ENCODE measurements at regions not wholly inside any gene's neighbourhood (a gene's known extent, or its start where the extent isn't known, plus 50 kb on each side); places are given as distances from the start of the nearest gene placed in this dataset.
A peak's percentile ranks its signal among the peaks of the same experiment; 100 is the strongest.

DNA sequence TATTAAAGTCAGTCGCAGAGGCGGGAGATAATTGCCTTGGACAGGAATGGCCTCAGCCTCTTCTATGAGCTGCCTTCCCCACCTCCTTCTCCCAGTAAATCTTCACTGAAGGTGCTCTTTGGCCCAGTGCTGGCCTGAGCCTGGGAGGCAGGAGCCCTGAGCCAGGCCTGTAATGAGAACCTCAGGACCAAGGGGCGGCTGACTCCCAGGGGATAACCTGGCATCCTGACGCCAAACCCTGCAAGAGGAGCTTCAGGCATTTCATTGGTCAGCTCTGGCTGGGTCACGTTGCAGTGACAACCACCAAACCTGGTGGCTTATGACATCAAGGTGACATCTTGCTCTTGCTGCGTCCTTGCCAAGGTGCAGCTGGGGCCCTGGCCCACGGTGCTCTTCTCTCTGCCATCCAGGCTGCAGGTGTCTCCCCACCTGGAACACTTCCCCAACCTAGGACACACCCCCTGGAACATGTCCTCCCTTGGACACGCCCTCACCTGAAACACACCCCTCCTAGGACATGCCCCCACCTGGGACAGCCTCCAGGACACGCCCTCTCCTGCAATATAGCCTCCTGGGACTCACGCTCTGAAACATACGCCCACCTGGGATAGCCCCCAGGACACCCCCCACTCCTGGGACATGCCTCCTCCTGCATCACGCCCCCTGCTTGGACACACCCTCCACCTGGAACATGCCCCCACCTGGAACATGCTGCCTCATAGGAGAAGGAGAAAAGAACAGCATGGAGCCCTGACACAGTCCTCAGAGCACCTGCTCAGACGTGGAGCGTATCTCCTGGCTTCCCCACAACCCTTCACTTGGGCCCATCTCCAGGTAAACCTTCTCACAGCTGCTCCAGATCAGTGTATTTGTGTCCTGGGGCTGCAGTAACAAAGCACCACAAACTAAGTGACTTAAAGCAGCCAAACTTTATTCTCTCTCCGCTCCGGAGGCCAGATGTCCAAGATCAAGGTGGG is 333.6 kb downstream of the NPHP4 start:
- no peaks in the 10 kb centered on the region for H3K4me1 ChIP-seq (replicated peaks)
- H3K4me3 ChIP-seq = no peak overlapping the region
- H3K36me3 ChIP-seq = no peaks in the 10 kb centered on the region
- no peaks in the 10 kb centered on the region for H3K9me3 ChIP-seq (replicated peaks)
- no peak for DNase-seq (ENCODE audit: low read depth in 1 of 2, low spot score in 2 of 2)
- H3K27ac ChIP-seq = no peak overlapping the region
- H3K27me3 ChIP-seq (replicated peaks) = no peaks in the 10 kb centered on the region

DNA sequence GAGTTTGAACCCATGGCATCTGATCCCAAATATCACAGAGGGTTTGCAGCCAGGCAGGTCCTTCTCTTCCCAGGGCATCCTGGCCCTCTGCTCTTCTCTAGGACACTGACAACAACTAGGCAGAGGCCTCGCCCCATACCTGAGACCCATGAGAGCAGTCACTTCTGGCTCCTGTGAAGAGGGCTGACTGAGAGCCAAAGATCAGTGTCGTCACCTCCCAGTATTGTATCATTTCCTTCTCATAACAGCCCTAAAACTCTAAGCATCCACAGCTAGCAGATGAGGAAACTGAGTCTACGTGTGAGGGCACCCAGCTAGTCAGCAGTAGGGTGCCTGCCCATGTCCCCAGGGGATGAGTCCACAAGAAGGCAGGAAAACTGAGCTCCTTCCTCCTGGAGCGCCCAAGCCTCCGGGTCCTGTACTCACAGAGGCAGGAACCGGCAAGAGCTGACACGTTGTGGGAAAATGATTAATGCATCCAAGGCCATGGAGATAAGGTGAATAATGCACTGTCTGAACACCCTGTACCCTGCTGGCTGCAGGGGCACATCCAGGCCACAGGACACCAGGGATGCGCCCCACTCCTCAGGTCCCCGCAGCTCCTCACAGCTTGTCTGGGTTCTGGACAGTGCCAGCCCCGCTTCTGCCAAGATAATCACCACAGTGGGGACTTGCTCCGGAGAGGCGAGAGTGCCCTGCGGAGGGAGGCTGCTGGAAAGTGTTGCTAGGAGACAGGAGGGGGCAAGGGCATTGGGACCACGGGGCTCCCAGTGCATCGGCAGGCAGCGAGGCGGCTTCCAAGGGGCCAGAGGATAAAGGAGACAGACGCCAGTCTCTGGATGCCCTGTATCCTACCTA is 340.0 kb downstream of the NPHP4 start:
- Histone ChIP-seq H3K27me3 (replicated peaks) (no peaks in the 10 kb centered on the region), H3K4me1 (replicated peaks) (no peaks in the 10 kb centered on the region), H3K9me3 (replicated peaks) (no peaks in the 10 kb centered on the region; the same call in 1 of the 2 replicates), H3K4me3 (no peak overlapping the region), H3K36me3 (no peaks in the 10 kb centered on the region), H3K27ac (no peak overlapping the region)
- peak in 1 of 2 experiments; percentile 19 for DNase-seq (ENCODE audit: low read depth in 1 of 2, low spot score in 2 of 2)

DNA sequence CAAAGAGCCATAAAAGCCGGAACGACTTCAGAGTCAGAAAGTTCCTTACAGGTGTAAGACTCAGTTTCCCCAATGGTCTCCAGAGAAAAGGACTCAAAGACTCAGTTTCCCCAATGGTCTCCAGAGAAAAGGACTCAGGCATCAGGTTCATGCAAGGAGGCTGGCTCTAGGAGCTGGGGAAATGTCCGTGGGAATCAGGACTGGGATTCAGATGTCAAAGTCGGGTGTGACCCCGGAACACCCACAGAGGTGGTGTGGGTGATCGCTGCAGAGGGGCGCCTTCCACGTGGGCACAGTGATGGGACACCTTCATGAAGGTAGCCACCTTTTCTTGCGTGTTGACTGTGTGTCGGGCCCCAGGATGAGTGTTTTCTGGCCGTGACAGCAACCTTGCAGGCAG is 340.8 kb downstream of the NPHP4 start:
- no peaks in the 10 kb centered on the region for H3K27me3 ChIP-seq (replicated peaks)
- H3K4me3 ChIP-seq = no peak overlapping the region
- no peaks in the 10 kb centered on the region for H3K36me3 ChIP-seq
- no peak overlapping the region for H3K27ac ChIP-seq
- no peaks in the 10 kb centered on the region; the same call in 1 of the 2 replicates for H3K9me3 ChIP-seq (replicated peaks)
- H3K4me1 ChIP-seq (replicated peaks) = no peaks in the 10 kb centered on the region
- peak in 1 of 2 experiments; percentile 11 for DNase-seq (ENCODE audit: low read depth in 1 of 2, low spot score in 2 of 2)

DNA sequence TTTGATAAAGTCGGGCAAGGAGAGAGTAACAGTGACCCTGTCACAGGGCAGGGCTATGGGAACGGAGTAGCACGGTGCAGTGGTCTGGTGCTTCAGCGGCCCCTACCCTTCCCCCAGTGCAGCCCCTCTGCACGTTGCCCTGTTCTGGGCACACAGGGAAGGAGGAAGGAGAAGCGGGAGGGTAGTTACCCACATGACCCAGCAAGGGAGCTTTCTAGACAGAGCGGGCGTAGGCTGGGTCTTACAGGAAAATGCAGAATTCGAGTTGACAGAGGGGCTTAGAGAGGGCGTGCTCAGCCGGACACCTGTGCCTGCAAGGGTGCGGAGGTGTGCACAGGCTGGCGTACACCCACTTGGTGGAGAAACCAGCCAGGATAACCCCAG is 341.2 kb downstream of the NPHP4 start:
- no peaks in the 10 kb centered on the region for H3K27me3 ChIP-seq (replicated peaks)
- no peak overlapping the region for H3K27ac ChIP-seq
- H3K4me3 ChIP-seq = no peak overlapping the region
- H3K4me1 ChIP-seq (replicated peaks) = no peaks in the 10 kb centered on the region
- H3K36me3 ChIP-seq = no peaks in the 10 kb centered on the region
- peak in 1 of 2 experiments; percentile 25 for DNase-seq (ENCODE audit: low read depth in 1 of 2, low spot score in 2 of 2)
- no peaks in the 10 kb centered on the region; the same call in 1 of the 2 replicates for H3K9me3 ChIP-seq (replicated peaks)

DNA sequence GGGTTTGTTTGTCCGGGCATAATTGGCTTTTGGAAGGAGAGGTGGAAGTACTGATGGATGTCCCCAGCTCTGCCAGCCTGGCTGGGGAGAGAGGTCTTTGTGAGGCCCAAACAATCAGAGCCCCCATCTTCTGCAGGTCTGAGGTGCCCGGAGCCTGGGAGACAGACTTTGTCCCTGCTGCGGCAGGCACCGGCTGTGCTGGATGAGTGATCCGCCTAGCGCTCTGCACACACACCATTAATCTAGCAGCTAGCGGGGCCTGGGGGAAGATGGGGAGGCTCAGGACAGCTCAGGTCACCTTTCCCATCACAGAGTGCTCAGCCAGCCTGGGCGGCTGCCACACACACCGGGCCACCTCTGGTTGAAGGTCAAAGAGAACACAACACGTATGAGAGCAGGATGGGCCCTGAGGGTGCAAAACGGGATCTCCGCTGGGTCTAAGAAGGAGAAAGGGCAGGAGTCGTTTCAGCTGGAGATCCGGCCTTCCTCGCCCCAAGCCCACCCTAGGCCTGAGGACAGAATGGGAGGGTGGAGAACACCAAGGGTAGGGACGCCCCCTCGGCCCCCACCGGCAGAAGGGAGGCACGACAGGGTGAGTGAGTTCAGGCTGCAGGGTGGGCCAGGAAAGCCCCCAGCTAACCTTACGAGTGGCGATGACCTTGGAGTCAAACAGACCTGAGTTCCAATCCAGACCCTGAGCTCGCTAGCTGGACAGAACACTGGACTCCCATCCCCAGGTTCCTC is 341.8 kb downstream of the NPHP4 start:
- peak in 1 of 2 experiments; percentile 30 for DNase-seq (ENCODE audit: low read depth in 1 of 2, low spot score in 2 of 2)
- no peak overlapping the region for H3K27ac ChIP-seq
- no peaks in the 10 kb centered on the region for H3K27me3 ChIP-seq (replicated peaks)
- no peaks in the 10 kb centered on the region for H3K4me1 ChIP-seq (replicated peaks)
- no peaks in the 10 kb centered on the region; the same call in 1 of the 2 replicates for H3K9me3 ChIP-seq (replicated peaks)
- no peak overlapping the region for H3K4me3 ChIP-seq
- H3K36me3 ChIP-seq = no peaks in the 10 kb centered on the region

DNA sequence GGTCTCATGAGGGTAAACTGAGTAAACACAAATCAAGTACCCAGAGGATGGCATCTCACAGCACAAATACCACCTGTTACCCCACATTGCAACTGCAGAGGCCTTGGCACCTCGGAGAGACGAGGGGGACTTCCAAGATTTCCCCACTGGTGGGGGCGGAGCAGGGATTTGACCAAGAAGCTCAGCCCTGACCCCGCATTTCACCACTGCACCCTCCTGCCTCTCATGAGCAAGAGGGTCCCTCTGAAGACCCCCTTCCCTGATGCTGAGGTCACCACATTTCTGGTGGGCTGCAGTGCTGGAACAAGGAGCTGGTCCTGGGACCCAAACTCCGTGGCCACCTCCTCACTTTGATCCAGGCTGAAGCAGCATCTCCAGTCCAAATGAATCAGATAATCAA is 342.4 kb downstream of the NPHP4 start:
- H3K9me3 ChIP-seq (replicated peaks) = no peaks in the 10 kb centered on the region; the same call in 1 of the 2 replicates
- H3K36me3 ChIP-seq = no peaks in the 10 kb centered on the region
- H3K27ac ChIP-seq = no peak overlapping the region
- H3K4me3 ChIP-seq = no peak overlapping the region
- no peaks in the 10 kb centered on the region for H3K4me1 ChIP-seq (replicated peaks)
- DNase-seq (ENCODE audit: low read depth in 1 of 2, low spot score in 2 of 2) = peak in 1 of 2 experiments; percentile 34
- no peaks in the 10 kb centered on the region for H3K27me3 ChIP-seq (replicated peaks)

DNA sequence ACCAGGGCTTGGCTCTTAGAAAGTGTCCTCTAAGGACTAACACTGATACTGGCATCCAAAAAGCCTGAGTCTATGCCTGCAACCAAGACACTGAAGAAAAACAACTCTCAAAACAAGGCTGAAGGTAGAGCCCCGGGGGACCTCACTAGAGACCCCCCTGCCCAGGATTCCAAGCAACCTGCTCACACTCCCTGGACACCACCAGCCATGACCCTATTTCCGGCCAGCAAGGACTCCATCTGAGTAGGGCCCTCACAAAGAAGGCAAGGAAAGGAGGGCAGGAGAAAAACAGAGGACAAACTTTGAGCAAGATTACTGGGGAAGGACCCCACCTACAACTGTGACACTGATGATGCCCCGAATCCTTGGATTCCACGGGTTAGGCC is 343.1 kb downstream of the NPHP4 start:
- H3K27me3 ChIP-seq (replicated peaks) = no peaks in the 10 kb centered on the region
- H3K36me3 ChIP-seq = no peaks in the 10 kb centered on the region
- H3K4me3 ChIP-seq = no peak overlapping the region
- no peak overlapping the region for H3K27ac ChIP-seq
- no peaks in the 10 kb centered on the region for H3K4me1 ChIP-seq (replicated peaks)
- H3K9me3 ChIP-seq (replicated peaks) = no peaks in the 10 kb centered on the region; the same call in 1 of the 2 replicates
- DNase-seq (ENCODE audit: low read depth in 1 of 2, low spot score in 2 of 2) = peak in 1 of 2 experiments; percentile 29

DNA sequence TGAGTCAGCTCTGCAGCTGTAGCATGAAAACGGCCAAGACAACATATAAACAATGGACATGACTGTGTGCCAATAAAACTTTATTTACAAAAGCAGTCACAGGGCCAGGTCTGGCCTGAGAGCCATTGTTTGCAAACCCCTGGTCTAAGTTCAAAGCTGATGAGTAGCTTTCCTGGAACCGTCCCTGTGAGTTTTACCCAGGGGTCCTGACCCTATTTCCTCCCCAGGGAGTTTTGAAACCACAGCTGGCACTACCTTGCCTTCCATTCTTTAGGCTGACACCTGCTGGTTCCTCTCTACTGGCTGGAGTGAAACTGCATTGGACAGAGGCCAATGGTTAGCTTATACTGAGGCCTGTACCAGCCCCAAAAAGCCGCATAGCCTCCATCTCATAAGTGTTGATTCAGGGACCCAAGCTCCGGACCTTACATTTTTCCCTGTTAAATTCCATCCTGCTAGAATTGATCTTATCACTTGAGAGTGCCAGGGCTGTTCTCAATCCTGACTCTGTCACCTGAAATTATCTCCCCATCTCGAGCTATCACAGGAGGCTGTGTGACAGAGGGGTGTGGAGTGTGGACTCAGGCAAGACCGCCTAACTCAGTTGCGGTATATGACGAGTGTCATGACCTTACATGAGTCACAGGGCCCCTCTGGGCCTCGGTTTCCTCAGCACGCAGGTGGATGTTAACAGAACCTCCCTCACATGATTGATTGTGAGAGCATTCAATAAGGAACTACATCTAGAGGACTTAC is 343.6 kb downstream of the NPHP4 start:
- Histone ChIP-seq H3K4me3 (no peak overlapping the region), H3K9me3 (replicated peaks) (no peaks in the 10 kb centered on the region; the same call in 1 of the 2 replicates), H3K36me3 (no peaks in the 10 kb centered on the region), H3K27me3 (replicated peaks) (no peaks in the 10 kb centered on the region), H3K27ac (no peak overlapping the region), H3K4me1 (replicated peaks) (no peaks in the 10 kb centered on the region)
- peak in 1 of 2 experiments; percentile 14 for DNase-seq (ENCODE audit: low read depth in 1 of 2, low spot score in 2 of 2)

DNA sequence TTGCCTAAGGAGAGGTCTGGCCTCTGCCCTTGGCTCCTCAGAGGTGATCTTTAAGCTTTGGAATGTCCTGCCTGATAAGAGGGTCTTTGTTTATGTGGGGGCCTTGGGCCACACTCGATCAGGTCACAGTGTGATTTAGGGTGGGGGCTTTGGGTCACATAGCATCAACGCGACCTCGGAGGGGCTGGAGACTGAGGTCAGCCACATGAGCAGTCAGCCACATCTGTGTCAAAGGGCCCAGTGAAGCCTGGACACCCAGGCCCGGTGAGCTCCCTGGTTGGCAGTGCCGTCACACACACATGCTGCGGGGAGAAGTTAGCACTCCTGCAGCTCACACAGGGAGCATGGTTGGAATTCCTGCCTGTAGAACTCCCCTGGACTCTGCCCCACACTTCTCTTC is 345.0 kb downstream of the NPHP4 start:
- no peaks in the 10 kb centered on the region; the same call in 1 of the 2 replicates for H3K9me3 ChIP-seq (replicated peaks)
- H3K36me3 ChIP-seq = no peaks in the 10 kb centered on the region
- H3K27ac ChIP-seq = no peak overlapping the region
- DNase-seq (ENCODE audit: low read depth in 1 of 2, low spot score in 2 of 2) = peak in 1 of 2 experiments; percentile 28
- H3K4me1 ChIP-seq (replicated peaks) = no peaks in the 10 kb centered on the region
- no peak overlapping the region for H3K4me3 ChIP-seq
- no peaks in the 10 kb centered on the region for H3K27me3 ChIP-seq (replicated peaks)

DNA sequence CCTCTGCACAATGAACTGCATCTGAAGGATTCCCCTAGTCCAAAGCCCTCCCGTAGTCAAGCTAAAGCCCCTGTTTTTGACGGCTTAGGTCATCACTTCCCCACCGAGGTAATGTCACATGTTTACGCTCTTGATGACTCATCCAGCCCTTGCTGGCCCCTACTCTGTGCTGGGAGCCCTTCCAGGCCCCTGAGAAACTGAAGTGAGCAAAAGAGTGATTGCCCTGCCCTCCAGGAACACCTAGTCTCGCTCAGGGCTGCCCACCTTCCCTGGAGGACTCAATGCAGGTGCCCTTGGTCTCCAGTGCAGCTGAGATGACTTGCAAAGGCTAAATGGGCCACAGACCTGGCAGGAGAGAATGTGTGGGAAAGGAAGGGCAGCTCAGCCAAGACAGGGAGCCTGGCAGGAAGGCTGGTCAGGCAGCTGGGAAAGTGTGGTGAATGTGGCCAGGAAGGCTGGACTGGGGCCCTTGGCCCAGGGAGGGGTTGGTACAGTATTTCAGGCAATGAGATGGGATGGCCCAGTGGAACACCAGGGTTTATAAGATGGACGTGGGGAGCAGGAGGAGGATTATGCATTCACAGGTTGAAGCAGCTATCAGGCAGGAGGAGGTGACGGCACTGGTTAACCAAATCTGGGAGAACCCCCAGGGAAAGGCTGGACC is 345.6 kb downstream of the NPHP4 start:
- Histone ChIP-seq H3K4me1 (replicated peaks) (no peaks in the 10 kb centered on the region), H3K27ac (no peak overlapping the region), H3K27me3 (replicated peaks) (no peaks in the 10 kb centered on the region), H3K36me3 (no peaks in the 10 kb centered on the region), H3K4me3 (no peak overlapping the region), H3K9me3 (replicated peaks) (no peaks in the 10 kb centered on the region; the same call in 1 of the 2 replicates)
- DNase-seq (ENCODE audit: low read depth in 1 of 2, low spot score in 2 of 2) = peak in 1 of 2 experiments; percentile 23

DNA sequence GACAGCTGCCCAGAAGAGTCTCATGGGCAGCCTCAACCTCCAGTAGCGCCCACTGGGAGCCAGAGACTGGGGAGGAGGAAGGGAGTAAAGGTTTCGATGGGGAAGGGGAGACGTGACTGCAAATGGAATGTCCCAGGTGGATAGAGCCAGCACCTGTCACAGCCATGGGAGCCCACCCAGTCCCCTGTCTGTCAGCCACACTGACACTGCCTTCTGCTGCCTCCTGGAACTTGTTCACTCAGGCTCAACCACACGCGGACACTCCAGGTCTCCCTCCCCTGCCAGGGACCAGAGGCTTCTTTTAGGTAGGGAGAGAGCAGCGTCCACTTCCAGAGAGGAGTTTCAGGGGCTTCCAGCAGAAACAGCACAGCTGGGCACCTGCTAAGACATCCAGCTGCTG is 346.3 kb downstream of the NPHP4 start:
- Histone ChIP-seq H3K27me3 (replicated peaks) (no peaks in the 10 kb centered on the region), H3K4me1 (replicated peaks) (no peaks in the 10 kb centered on the region), H3K27ac (no peak overlapping the region), H3K4me3 (no peak overlapping the region), H3K36me3 (no peaks in the 10 kb centered on the region), H3K9me3 (replicated peaks) (no peaks in the 10 kb centered on the region; the same call in 1 of the 2 replicates)
- DNase-seq (ENCODE audit: low read depth in 1 of 2, low spot score in 2 of 2) = peak in 1 of 2 experiments; percentile 20

DNA sequence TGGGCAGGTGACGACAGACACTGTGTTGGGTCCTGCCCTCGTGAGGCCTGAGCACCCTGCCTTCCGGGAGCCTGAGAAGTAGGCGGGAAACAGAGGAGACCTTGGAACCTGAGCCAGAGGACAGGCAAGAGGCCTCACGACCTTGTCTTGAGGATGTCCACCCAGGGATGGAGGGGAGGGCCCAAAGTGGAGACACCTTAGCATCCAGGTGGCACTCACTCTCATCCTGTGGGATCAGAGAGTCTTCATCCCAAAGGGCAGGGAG is 347.2 kb downstream of the NPHP4 start:
- Histone ChIP-seq H3K36me3 (no peaks in the 10 kb centered on the region), H3K4me1 (replicated peaks) (no peaks in the 10 kb centered on the region), H3K9me3 (replicated peaks) (no peaks in the 10 kb centered on the region; the same call in 1 of the 2 replicates), H3K27me3 (replicated peaks) (no peaks in the 10 kb centered on the region), H3K4me3 (no peak overlapping the region), H3K27ac (no peak overlapping the region)
- DNase-seq (ENCODE audit: low read depth in 1 of 2, low spot score in 2 of 2) = peak in 1 of 2 experiments; percentile 28
